AG10803 (cell line): ENCODE measurements at regions not wholly inside any gene's neighbourhood (a gene's known extent, or its start where the extent isn't known, plus 50 kb on each side); places are given as distances from the start of the nearest gene placed in this dataset.

Experiments used
- DNase-seq: peaks from one replicate; pipeline ENCODE4 v3.0.0; 2010; ENCODE audit warnings: low read depth
- H3K4me3 ChIP-seq: 2 replicates; pipeline ENCODE4 v1.5.1; 2011; ENCODE audit warnings: mild to moderate bottlenecking, low read length, control low read depth
- TF ChIP-seq, protein P1 (sequence below): conservative IDR thresholded peaks from 2 replicates; pipeline ENCODE4 v1.5.1; 2011; ENCODE audit warnings: mild to moderate bottlenecking, low read length, control low read depth, inconsistent platforms

DNA sequence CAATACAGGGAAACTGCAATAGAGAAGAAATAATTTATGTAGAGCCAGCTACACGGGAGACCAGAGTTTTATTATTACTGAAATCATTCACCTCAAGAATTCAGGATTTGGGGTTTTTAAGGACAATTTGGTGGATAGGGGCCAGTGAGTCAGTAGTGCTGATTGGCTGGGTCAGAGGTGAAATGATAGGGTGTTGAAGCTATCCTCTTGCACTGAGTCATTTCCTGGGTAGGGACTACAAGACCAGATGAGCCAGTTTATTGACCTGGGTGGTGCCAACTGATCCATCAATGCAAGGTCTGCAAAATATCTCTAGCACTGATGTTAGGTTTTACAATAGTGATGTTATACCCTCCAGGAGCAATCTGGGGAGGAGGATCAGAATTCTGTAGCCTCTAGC is 486.3 kb downstream of the LRIG3 start:
- no peak overlapping the region for H3K4me3 ChIP-seq
- TF ChIP-seq, protein P1, sequence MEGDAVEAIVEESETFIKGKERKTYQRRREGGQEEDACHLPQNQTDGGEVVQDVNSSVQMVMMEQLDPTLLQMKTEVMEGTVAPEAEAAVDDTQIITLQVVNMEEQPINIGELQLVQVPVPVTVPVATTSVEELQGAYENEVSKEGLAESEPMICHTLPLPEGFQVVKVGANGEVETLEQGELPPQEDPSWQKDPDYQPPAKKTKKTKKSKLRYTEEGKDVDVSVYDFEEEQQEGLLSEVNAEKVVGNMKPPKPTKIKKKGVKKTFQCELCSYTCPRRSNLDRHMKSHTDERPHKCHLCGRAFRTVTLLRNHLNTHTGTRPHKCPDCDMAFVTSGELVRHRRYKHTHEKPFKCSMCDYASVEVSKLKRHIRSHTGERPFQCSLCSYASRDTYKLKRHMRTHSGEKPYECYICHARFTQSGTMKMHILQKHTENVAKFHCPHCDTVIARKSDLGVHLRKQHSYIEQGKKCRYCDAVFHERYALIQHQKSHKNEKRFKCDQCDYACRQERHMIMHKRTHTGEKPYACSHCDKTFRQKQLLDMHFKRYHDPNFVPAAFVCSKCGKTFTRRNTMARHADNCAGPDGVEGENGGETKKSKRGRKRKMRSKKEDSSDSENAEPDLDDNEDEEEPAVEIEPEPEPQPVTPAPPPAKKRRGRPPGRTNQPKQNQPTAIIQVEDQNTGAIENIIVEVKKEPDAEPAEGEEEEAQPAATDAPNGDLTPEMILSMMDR = no peak
- DNase-seq = no peak

DNA sequence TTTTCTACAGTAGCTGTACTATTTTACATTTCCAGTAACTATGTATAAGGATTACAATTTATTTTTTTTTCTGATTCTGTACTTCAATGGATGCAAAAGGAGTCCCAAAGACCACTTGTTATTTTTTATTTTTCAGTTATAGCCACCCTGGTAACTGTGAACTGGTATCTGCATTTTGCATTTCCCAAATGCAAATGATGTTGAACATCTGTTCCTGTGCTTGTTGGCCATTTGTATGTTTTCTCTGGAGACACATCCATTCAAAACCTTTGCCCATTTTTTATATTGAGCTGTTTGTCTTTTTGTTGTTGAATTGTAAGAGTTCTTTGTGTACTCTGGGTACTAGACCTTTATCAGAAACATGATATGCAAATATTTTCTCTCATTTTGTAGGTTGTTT is 485.6 kb downstream of the LRIG3 start:
- no peak overlapping the region for H3K4me3 ChIP-seq
- TF ChIP-seq, protein P1 = no peak
- DNase-seq = no peak

DNA sequence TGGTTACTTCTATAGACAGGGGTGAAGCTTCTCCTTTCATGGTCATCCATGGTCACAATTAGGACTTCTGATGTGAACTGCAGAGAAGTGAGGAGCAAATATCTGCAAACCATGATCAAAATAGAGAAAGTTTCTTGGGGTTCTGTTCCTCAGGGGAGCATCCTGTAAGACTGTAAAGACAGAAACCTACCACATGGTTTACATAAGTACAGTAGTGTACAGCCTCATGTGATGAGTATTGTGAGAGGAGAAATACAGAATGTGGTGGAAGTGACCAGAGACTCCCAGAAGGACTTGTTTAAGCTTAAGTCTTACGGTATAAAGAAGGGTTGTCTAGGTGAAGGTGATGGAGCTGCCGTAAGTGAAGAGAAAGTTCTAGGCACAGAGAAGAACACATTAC is 484.7 kb downstream of the LRIG3 start:
- DNase-seq = no peak
- TF ChIP-seq, protein P1 = no peak
- no peak overlapping the region for H3K4me3 ChIP-seq

GRCh38 chr12:58441483-58441882 is 478.8 kb downstream of the LRIG3 start:
- no peak overlapping the region for H3K4me3 ChIP-seq
- no peak for DNase-seq
- TF ChIP-seq, protein P1 = no peak

DNA sequence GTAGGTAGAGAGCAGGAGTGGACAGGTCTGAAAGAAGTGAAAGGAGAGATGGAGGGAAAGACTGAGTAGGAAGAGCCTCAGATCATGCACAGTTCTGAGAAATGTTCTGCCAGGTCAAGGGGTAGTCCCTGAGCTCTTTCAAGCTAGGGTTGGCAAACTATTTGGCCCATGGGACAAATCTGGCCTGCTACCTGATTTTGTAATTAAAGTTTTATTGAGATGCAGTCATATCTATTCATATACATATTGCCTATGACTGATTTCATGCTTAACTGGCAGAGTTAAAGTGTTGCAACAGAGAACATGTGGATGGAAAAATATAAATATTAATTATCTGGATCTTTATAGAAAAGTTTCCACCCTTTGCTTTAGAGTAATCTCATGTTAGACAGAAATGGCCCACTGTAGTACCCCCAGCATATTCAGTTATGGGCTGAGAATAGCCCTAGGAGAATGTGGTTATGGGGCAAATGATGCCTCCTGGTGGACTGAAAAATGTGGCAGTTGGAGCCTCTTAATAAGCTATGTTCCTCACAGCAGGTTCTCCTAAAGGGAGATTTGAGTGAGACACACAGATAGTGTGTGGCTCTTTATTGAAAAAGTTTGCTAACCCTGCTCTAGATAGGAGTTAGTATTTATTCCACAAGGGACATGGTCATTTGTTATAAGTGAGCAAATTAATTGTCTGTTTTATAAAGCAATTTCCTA is 476.9 kb downstream of the LRIG3 start:
- TF ChIP-seq, protein P1 = peak; percentile 55
- H3K4me3 ChIP-seq = no peak overlapping the region
- DNase-seq = peak; percentile 18

DNA sequence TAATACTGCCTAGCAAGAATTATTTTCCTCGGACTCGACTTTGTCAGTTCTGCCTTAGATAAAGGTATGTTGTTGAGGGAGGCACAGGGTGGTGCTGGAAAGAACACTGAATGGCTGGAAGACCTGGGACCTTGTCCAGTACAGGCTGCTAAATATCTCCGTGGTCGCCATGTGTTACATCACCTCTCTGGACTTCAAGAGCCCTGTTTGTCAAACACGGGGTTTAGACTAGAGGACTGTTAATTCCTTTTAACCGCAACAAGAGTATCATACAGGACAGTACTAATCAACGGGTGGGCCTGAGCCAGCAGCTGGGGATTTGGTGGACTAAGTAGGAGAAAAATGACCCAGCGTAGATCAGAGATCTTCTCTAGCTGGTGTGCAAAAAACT is 476.3 kb downstream of the LRIG3 start:
- TF ChIP-seq, protein P1 = no peak
- DNase-seq = peak; percentile 55
- no peak overlapping the region for H3K4me3 ChIP-seq

DNA sequence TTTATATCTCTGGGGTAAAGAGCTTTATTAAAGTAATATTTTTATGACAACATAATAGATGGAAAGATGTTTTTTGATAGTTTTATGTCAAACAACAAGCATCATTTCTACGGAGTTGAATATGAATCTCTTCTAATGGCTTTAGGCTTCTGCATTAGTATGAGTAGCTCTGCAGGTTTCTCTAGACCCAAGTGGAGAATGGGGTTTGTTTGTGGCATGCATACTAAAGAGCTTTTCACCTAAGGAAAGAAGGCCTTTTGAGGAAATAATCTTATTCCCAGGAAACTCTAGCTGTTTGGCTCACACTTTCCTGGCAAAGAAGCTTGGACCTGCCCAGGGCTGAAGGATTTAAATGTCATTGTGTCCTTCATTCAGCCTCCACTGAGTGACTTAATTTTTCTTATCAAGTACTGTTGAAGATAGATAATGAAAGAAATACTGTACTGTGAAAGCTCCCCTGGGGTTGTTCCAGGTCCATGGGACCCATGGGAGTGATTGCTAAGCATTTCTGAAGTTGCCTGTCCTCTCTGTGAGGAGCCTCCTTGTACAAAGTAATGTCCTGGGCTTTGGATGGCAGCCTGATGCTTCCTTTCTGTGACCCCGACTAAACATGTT is 469.3 kb downstream of the LRIG3 start:
- TF ChIP-seq, protein P1 = no peak
- H3K4me3 ChIP-seq = no peak overlapping the region
- no peak for DNase-seq
